PFSK-1 (cell line): ENCODE measurements at regions not wholly inside any gene's neighbourhood (a gene's known extent, or its start where the extent isn't known, plus 50 kb on each side); places are given as distances from the start of the nearest gene placed in this dataset.

ENCODE experiments used
- REST ChIP-seq, 2 experiments: IDR thresholded peaks; 2 replicates each; pipeline versions ENCODE4 v1.6.1 to v1.8.0; 2011 to 2012; ENCODE audit warnings: low read depth in 2 of 2, low read length in 2 of 2, control low read depth in 1 of 2, inconsistent platforms in 1 of 2, mild to moderate bottlenecking in 1 of 2, moderate library complexity in 1 of 2; ENCODE audit not compliant: insufficient read depth in 1 of 2
- TAF1 ChIP-seq: IDR thresholded peaks from 2 replicates; pipeline ENCODE4 v1.6.1; 2012; ENCODE audit warnings: low read length, control low read depth, borderline replicate concordance; ENCODE audit not compliant: insufficient read depth

GRCh38 chr5:15260356-15261268 is 239.4 kb upstream of the FBXL7 start:
- TF ChIP-seq TAF1 (no peak), REST (IDR thresholded peaks at IDR 0.05; ENCODE audit: insufficient read depth in 1 of 2, low read depth in 2 of 2, low read length in 2 of 2) (no peak)
